ENCODE measurements at regions not wholly inside any gene's neighbourhood (a gene's known extent, or its start where the extent isn't known, plus 50 kb on each side); places are given as distances from the start of the nearest gene placed in this dataset.

DNA sequence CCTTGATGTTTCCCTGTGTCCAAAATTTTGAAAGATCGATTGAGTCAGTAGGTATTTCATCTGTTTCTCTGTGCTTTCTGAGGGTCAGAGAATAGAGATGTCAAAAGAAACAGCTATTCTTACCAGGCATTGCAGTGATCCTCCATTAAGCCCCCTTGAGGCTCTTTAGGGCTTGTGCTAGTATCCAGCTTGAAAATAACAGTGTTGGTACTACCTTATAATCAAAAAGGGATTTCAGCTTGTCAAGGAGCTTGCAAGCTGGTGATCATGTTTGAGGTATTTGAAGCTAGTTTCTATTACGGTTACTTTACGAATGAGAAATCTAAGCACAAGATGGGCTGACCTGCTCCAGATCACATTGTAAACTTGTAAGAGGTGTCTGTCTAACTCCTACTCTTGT, 103.4 kb downstream of the EDEM1 start:
- no peaks in the 10 kb centered on the region for H4K20me1 ChIP-seq (ENCODE audit: insufficient read depth)
- H3K79me2 ChIP-seq (replicated peaks; ENCODE audit: insufficient read depth, low read length), result no peaks in the 10 kb centered on the region
- H3K4me2 ChIP-seq (ENCODE audit: low read length), result no peak overlapping the region
- no peak overlapping the region for H3K4me3 ChIP-seq (ENCODE audit: low read length)
- H3K27me3 ChIP-seq (ENCODE audit: insufficient read depth, low read depth, low read length), result no peaks in the 10 kb centered on the region
- no peaks in the 10 kb centered on the region for H3K9me2 ChIP-seq (ENCODE audit: insufficient read depth, low read length)
- H2AFZ ChIP-seq (ENCODE audit: low read depth, low read length), result no peak overlapping the region
- no peaks in the 10 kb centered on the region for H3K36me3 ChIP-seq (ENCODE audit: insufficient read depth, low read length)
- H3F3A ChIP-seq (ENCODE audit: insufficient read depth, low read length, poor library complexity, severe bottlenecking), result no peaks in the 10 kb centered on the region
- TF ChIP-seq, protein P1, sequence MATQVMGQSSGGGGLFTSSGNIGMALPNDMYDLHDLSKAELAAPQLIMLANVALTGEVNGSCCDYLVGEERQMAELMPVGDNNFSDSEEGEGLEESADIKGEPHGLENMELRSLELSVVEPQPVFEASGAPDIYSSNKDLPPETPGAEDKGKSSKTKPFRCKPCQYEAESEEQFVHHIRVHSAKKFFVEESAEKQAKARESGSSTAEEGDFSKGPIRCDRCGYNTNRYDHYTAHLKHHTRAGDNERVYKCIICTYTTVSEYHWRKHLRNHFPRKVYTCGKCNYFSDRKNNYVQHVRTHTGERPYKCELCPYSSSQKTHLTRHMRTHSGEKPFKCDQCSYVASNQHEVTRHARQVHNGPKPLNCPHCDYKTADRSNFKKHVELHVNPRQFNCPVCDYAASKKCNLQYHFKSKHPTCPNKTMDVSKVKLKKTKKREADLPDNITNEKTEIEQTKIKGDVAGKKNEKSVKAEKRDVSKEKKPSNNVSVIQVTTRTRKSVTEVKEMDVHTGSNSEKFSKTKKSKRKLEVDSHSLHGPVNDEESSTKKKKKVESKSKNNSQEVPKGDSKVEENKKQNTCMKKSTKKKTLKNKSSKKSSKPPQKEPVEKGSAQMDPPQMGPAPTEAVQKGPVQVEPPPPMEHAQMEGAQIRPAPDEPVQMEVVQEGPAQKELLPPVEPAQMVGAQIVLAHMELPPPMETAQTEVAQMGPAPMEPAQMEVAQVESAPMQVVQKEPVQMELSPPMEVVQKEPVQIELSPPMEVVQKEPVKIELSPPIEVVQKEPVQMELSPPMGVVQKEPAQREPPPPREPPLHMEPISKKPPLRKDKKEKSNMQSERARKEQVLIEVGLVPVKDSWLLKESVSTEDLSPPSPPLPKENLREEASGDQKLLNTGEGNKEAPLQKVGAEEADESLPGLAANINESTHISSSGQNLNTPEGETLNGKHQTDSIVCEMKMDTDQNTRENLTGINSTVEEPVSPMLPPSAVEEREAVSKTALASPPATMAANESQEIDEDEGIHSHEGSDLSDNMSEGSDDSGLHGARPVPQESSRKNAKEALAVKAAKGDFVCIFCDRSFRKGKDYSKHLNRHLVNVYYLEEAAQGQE (IDR thresholded peaks at IDR 0.05; ENCODE audit: borderline replicate concordance), result no peak
- TF ChIP-seq EZH2 (IDR thresholded peaks at IDR 0.05; ENCODE audit: borderline replicate concordance, insufficient read depth, low read length, poor library complexity, severe bottlenecking), result no peak
- no peak for TF ChIP-seq MXI1 (conservative IDR thresholded peaks at IDR 0.05; ENCODE audit: poor library complexity, severe bottlenecking)
- no peak for TF ChIP-seq EP300 (conservative IDR thresholded peaks at IDR 0.05; ENCODE audit: poor library complexity, severe bottlenecking)
- no peak for TF ChIP-seq RAD21 (conservative IDR thresholded peaks at IDR 0.05)
- TF ChIP-seq SMC3 (conservative IDR thresholded peaks at IDR 0.05; ENCODE audit: poor library complexity), result no peak
- TF ChIP-seq, protein P2, sequence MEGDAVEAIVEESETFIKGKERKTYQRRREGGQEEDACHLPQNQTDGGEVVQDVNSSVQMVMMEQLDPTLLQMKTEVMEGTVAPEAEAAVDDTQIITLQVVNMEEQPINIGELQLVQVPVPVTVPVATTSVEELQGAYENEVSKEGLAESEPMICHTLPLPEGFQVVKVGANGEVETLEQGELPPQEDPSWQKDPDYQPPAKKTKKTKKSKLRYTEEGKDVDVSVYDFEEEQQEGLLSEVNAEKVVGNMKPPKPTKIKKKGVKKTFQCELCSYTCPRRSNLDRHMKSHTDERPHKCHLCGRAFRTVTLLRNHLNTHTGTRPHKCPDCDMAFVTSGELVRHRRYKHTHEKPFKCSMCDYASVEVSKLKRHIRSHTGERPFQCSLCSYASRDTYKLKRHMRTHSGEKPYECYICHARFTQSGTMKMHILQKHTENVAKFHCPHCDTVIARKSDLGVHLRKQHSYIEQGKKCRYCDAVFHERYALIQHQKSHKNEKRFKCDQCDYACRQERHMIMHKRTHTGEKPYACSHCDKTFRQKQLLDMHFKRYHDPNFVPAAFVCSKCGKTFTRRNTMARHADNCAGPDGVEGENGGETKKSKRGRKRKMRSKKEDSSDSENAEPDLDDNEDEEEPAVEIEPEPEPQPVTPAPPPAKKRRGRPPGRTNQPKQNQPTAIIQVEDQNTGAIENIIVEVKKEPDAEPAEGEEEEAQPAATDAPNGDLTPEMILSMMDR (IDR thresholded peaks at IDR 0.05; ENCODE audit: poor library complexity, severe bottlenecking), result peak; percentile 14
- TF ChIP-seq TAF1 (IDR thresholded peaks at IDR 0.05; ENCODE audit: low read depth), result no peak
- TF ChIP-seq POLR2AphosphoS5 (IDR thresholded peaks at IDR 0.05), result peak; percentile 68
- H3K27ac ChIP-seq (ENCODE audit: low read length), result no peak overlapping the region
- no peaks in the 10 kb centered on the region for H3K9me3 ChIP-seq (ENCODE audit: low read length)
- H3K9ac ChIP-seq (ENCODE audit: low read length), result no peak overlapping the region

DNA sequence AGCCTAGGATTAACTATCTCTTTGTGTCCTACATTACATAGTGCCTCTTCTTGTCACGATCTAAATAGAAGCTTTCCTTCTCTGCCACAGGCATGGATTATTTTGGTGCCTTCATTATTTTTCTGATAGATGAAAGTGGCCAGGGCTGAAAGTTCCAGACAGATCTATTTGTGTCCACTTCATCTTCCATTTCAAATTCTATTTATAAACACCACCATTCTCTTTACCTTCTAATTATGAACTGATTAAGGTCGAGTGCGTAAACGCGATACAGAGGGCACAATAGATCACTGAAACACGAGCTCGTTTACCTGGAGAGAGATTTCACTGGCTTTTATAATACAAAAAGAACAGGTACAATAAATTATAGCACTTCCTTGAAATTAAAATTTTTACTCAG, 105.0 kb downstream of the EDEM1 start:
- Histone ChIP-seq H3K36me3 (ENCODE audit: insufficient read depth, low read length) (no peaks in the 10 kb centered on the region), H3K9me3 (ENCODE audit: low read length) (no peaks in the 10 kb centered on the region), H3F3A (ENCODE audit: insufficient read depth, low read length, poor library complexity, severe bottlenecking) (no peaks in the 10 kb centered on the region), H3K4me2 (ENCODE audit: low read length) (no peak overlapping the region), H3K9me2 (ENCODE audit: insufficient read depth, low read length) (no peaks in the 10 kb centered on the region), H3K79me2 (replicated peaks; ENCODE audit: insufficient read depth, low read length) (no peaks in the 10 kb centered on the region), H3K27ac (ENCODE audit: low read length) (no peak overlapping the region), H4K20me1 (ENCODE audit: insufficient read depth) (no peaks in the 10 kb centered on the region), H3K4me3 (ENCODE audit: low read length) (no peak overlapping the region), H3K27me3 (ENCODE audit: insufficient read depth, low read depth, low read length) (no peaks in the 10 kb centered on the region), H3K9ac (ENCODE audit: low read length) (no peak overlapping the region), H2AFZ (ENCODE audit: low read depth, low read length) (no peak overlapping the region)
- TF ChIP-seq EZH2 (IDR thresholded peaks at IDR 0.05; ENCODE audit: borderline replicate concordance, insufficient read depth, low read length, poor library complexity, severe bottlenecking), result no peak
- no peak for TF ChIP-seq EP300 (conservative IDR thresholded peaks at IDR 0.05; ENCODE audit: poor library complexity, severe bottlenecking)
- TF ChIP-seq, protein P1 (IDR thresholded peaks at IDR 0.05; ENCODE audit: borderline replicate concordance), result no peak
- no peak for TF ChIP-seq POLR2AphosphoS5 (IDR thresholded peaks at IDR 0.05)
- TF ChIP-seq RAD21 (conservative IDR thresholded peaks at IDR 0.05), result no peak
- TF ChIP-seq TAF1 (IDR thresholded peaks at IDR 0.05; ENCODE audit: low read depth), result no peak
- no peak for TF ChIP-seq MXI1 (conservative IDR thresholded peaks at IDR 0.05; ENCODE audit: poor library complexity, severe bottlenecking)
